GM19455 (cell line): ENCODE measurements at regions not wholly inside any gene's neighbourhood (a gene's known extent, or its start where the extent isn't known, plus 50 kb on each side); places are given as distances from the start of the nearest gene placed in this dataset.

ENCODE experiments used
- ATAC-seq: cut with Tn5 transposase; IDR thresholded peaks from one replicate; pipeline ENCODE4 v1.9.1; 2021; ENCODE audit not compliant: unreplicated experiment

DNA sequence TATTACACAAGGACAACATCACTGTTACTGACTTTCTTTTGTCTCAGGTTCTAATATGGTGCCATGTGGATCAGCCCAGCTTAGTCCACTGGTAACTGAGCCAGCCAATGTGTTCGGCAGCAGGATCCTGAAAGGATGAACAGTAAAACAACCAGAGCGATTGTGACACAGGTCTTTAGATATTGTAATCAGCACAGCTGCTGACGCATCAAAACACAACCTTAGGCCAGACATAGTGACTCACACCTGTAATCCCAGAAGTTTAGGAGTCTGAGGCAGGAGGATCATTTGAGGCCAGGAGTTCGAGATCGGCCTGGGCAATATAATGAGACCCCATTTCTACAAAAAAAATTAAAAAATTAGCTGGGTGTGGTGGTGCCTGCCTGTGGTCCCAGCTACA is 183.4 kb upstream of the CDH20 start:
- no peak for ATAC-seq

DNA sequence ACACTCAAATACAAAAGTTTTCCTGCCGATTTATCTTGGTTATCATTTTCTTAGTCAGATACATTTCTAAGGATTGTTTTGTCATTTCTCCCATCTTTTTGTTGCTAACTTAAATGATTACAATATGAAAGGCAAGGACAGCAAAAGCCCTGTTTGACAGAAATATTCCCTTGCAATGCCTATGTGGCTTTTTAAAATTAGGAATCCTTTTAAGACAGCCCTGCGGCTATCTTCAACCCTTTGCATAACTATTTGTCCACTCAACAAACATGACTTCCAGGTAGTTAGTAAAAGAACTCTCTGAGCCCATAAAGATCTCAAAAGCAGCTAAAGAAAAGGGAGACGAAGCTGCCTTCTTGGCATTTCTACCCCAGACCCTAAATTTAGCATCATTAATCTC is 179.7 kb upstream of the CDH20 start:
- no peak for ATAC-seq

DNA sequence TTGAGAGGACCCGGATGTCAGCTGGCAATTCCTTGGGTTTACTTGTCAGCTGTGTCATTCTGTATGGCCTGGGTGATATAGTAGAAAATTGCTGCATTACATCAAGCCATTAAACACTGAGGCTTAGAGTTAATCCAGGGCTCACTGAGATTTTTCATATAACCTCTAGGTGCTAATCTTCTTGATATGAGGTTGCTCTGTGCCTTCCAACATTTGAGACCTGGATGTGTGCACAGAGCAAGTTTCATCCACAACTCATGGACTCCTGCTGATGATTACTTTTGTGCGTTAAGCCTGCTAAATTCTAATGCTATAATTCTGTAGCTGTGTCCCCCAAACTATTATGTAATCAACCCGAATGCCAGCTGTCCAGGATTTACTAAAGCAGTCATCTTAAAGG is 178.4 kb upstream of the CDH20 start:
- ATAC-seq: no peak

DNA sequence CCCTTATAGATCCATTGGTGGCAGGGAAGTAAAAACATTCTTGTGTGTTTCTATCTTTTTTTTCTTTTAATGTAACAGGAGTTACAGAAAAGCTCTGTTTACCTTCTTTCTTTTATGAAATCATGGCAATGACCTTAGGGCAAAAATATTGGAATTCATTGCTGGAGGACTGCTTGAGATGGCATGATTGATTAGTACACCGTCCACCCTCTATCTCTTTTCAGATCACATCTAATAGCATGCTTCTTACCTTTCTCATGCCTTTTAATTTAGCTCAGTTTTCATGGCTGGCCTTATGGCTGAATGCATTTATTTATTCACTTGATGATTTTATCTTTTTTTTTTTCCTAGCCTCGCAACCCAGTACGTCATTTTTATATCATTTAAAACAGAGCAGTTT is 177.6 kb upstream of the CDH20 start:
- ATAC-seq: no peak

DNA sequence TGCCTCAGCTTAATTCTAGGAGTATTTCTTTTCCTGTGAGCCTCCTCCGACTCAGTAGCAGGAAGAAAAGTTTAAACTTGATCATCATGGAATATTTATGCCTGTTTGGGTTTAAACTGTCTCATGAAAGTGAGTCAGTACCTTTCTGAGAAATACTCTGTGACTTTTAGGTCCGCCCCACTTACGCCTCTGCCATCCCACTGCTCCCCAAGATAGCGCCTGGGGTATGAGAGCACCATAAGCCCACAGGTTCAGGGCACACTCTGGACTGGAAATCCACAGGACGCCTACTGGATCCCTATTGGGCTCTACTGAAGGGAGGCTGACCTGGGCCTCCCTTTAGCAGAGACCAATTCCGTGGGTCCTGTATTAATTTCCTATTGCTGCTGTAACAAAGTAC is 175.8 kb upstream of the CDH20 start:
- ATAC-seq: no peak

DNA sequence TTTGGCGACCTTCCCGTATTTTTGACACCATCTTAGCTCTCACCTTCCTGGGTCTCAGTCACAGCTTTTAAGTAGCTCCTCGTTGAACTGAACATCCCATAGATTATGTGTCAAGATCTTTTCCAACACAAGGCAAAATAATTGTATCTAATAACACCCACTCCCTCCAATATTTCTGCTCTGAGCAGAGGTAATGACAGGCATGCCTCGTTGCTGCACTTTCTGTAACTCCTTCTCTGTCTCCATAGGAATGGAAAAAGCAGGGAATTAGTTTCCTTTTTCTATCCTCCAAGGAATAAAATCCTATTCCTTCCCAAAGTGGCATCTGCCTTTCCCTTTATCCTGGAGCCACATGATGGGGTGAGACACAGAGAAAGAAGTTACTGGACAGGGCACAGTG is 174.0 kb upstream of the CDH20 start:
- no peak for ATAC-seq

DNA sequence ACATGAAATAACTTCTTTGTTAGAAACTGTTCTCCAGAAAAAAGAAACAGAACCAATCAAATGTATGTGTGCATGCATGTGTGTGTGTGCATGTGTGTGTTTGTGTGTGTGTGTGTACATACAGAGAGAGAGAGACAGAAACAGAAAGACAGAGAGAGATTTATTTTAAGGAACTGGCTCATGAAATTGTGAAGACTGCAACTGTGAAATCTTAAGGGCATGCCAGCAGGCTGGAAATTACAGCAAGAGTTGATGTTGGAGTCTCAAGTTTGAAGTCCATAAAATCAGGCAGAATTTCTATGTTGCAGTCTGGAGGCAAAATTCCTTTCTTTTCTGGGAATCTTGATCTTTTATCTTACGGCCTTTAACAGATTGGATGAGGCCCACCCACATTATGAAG is 168.9 kb upstream of the CDH20 start:
- no peak for ATAC-seq

- no peak for ATAC-seq
Observed at GRCh38 chr18:61167902-61168301, 165.3 kb upstream of the CDH20 start.

DNA sequence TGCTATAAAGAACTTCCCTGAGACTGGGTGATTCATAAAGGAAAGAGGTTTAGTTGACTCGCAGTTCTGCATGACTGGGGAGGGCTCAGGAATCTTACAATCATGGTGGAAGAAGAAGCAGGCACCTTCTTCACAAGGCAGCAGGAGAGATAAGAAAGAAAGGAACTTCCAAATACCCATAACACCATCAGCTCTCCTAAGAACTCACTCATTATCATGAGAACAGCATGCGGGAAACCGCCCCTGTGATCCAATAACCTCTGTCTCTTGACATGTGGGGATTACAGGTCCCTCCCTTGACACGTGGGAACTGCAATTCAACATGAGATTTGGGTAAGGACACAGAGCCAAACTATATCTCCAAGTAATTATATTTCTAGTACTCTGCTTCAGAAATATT is 163.8 kb upstream of the CDH20 start:
- no peak for ATAC-seq

DNA sequence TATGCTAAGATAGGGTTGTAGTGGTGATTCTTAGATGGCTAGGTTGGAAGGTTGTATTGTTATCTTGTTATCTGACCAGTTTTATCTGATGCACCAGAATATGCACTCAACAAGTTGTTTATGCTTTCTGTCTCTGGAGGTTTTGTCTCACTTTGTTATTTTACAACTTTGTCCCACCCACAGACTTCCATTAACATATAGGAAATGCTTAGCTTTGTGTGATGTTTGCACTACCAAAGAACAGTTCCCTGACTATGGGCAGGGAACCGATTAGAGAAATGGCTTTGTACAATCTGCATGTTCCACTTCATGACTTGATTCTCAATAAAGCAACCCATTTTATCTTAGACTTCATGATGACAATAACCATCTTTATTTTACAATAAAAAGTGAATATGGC is 160.6 kb upstream of the CDH20 start:
- ATAC-seq: no peak

DNA sequence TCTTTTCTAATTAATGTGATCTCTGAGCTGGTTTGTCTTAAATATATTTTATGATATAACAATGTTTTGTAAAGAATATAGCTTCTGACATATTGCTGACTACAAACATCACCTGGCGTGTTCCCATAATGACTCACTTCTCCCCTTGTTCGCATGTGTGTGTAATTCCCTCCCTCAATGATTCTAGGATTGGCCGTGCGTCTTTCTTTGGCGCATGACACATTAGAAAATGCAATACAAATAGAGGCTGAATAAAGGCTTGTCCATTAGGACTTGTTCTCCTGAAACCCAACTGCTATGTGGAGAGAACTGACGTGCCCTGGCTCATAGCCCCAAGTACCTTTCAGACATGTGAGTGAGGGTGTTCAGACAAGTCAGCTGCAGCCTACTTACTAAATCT is 159.7 kb upstream of the CDH20 start:
- no peak for ATAC-seq

DNA sequence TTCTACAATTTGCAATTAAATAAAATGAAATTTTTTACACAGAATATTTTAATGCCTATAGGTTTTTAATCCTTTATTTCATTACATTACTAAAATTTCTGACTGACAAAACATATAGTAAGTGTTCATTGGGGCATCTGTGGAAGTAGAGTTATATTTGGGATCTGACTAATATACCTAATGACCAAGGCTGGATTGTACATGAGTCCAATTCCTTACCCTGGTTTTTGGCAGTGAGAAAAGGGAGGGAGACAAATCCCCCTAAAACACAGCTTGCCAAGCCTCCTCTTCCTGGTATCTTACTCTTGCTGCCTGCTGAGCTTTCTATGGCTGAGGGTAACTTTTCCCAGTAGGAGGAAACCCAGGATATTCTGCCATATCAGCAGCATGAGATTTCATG is 149.4 kb upstream of the CDH20 start:
- no peak for ATAC-seq

- no peak for ATAC-seq
Observed at GRCh38 chr18:61187971-61188370, 145.3 kb upstream of the CDH20 start.

GRCh38 chr18:61189376-61189775 is 143.9 kb upstream of the CDH20 start:
- ATAC-seq: no peak

GRCh38 chr18:61194726-61195125 is 138.5 kb upstream of the CDH20 start:
- no peak for ATAC-seq

DNA sequence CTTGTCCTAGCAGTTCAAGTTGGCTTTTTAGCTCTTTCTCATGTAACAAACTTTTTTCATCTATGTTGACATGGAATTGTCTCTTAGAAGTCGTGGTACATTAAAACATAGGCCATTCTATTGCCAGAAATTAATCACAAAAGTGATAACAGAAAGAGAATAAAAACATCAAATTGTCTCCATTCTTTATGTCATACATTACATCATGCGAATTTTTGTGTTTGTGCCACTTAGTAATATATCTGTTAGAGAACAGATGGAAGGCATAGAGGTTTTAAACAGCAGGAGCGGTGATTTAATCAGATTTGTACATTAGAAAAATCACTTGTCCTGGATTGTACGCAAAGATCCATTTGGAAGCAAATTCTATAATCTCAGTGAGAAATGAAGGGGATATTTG is 136.5 kb upstream of the CDH20 start:
- ATAC-seq: no peak

DNA sequence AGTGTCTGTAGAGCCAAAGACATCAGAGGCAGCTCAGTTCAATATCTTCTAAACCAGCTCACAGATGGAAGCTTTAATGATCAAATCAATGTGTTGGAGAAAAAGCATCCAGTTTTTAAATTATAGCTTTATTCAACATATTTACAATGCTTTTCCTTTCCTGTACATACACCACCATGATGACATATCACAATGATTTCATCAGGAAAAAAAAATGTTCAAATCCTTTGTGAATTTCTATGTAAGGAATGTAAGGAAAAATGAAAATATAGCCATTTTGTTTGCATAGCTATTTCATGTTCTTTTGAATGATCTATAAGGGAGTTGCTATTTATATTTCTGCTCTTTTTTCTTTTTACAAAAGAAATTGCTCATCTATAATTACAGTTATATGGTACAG is 134.7 kb upstream of the CDH20 start:
- no peak for ATAC-seq

DNA sequence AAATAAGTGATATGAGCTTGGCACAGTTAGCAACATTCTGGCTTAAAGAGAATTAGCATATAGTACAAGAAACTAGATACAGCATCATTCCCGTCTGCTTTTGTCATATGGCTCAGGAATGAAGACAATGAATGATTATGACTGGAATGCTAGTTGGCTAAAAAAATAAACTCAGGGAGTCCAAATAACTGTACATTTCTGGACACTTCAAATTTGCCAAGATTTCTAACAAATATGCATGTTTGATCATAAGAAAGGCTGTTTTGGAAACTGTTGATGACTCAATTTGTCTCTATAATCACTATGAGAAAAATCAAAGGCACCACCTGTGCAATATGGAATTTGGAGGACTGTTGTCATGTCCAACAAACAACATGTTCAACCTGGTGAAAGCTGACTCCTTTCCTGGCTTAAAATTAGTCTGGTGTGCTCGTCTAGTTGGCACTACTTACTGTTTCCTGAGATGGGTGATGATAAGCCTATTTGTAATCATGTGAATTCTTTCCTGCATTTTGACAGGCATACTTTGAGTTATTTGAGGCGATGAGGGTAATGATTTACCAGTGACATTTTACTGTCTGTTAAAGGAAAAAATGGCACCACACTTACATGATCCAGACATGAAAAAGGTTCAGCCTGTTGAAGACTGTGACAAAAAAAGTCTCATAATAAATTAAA is 133.9 kb upstream of the CDH20 start:
- ATAC-seq: no peak

DNA sequence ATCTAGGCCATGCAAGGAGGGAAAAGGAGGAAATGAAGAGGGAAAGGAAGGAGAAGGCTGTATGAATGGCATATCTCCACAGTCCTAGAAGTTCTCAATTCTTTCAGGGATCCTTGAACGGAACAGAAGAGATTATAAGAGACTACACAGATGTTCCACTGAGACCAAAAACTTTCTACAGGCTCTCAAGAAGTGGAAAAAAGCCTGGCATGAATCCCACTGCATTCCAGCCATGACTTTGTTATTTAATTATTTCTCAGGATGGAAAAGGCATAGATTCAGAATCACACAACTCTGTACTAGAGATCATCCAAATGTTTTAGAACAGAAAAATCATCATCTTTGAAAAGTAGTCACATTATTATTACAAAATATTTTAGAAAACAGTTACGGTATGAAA is 131.7 kb upstream of the CDH20 start:
- ATAC-seq: no peak

- ATAC-seq: no peak
Observed at GRCh38 chr18:61203151-61203550, 130.1 kb upstream of the CDH20 start.

GRCh38 chr18:61209801-61210200 is 123.4 kb upstream of the CDH20 start:
- no peak for ATAC-seq

DNA sequence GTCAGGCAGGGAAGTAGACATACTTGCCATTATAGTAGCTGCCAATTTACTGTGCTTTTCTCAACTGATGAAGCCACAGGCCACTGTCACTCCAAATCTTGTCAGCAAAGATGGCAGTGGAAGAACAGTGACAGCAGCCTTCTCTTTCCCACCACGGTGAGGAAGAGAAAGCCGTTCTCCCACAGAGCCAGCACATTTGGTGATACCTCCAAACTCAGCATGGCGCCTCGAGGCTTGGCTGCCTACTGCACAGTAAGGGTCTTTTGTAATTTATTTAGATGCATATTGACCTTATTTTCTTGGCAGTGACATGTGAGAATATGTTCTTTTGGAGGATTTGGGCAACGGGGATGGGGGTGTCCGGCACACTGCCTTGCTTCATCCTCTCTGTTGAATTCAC is 117.2 kb upstream of the CDH20 start:
- ATAC-seq: no peak

DNA sequence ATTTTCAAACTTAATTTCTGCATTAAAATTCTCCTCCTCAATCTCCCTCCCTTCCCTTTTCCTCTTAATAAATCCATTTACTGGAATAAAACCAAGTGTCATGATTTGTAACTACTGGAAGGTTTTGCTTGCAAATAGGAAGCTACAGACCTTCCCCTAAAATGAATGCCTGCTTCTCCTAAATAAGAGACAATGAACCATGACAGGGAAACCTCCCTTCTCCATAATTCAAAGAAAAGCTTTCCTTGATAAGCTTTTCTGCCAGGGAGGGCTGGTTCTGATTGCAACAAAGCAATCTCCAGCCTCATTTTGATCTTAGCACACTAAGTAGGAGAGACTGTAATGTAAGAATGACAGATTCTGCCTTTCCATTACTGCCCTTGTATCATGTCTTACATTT is 111.0 kb upstream of the CDH20 start:
- no peak for ATAC-seq

DNA sequence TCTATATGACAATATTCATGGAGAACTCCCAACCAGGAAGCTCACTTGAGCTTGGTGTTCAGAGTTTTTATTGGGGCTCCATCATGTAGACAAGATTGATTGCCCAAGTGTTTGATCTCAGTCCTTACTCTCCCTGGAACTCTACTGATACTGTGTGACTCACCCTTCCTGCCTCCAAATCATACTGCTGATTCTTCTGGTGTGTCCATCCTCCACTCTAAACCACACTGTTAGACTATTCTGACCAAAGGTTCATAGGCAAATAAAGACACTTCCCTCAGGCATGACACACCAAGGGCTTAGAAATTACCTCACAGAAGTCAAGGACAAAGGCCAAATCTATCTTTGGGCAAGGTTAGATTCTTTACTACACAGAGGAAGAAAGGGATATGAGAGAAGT is 107.9 kb upstream of the CDH20 start:
- ATAC-seq: no peak
